NCI-H1694 (cell line): ENCODE measurements at regions not wholly inside any gene's neighbourhood (a gene's known extent, or its start where the extent isn't known, plus 50 kb on each side); places are given as distances from the start of the nearest gene placed in this dataset.
"Not testable (repeated sequence)": the region's sequence is repeated elsewhere in the genome, so short reads cannot be mapped to it uniquely, and the experiment has no call there.

ENCODE experiments used
- DNase-seq: peaks from one replicate; lab custom pipeline; 2025; lab: John Stamatoyannopoulos, UW

DNA sequence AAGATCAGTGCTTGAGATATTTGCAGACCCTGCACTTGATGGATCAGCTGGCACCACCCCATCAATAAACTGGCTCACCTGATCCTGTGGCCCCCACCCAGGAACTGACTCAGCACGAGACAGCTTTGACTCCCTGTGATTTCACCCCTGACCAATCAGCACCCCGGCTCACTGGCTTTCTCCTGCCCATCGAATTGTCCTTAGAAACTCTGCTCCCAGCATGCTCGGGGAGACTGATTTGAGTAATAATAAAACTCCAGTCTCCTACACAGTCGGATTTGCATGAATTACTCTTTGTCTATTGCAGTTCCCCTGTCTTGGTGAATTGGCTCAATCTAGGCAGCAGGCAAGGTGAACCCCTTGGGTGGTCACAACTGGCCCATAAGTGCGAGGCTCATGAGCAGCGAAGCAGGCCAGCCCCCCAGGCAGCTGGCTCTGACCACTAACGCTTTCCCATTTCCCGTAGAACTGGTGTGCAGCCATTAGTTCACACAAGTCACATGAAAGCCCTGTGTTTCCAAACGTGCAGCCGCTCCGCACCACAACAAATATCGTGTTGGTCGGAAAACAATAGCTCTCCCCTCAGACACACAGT is 79.6 kb downstream of the RSPH3 start:
- DNase-seq: no peak

DNA sequence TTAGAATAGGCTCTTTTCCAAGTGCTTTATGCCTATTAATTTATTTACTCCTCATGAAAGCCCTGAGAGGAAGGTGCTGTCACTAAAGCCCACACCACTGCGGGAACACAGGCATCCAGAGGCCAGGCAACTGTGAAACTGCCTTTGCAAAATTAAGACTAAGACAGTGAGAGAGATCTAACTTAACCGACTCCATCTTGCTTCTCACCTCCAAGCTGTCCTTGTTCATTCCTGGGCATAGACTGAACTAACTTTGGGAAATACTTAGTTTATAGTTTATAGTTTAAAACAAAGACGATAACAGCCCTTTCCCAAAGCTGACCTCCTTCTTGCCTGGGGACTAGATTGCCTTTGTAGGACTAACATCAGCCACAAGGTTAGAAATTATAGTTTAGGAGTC is 80.1 kb downstream of the RSPH3 start:
- DNase-seq: no peak

DNA sequence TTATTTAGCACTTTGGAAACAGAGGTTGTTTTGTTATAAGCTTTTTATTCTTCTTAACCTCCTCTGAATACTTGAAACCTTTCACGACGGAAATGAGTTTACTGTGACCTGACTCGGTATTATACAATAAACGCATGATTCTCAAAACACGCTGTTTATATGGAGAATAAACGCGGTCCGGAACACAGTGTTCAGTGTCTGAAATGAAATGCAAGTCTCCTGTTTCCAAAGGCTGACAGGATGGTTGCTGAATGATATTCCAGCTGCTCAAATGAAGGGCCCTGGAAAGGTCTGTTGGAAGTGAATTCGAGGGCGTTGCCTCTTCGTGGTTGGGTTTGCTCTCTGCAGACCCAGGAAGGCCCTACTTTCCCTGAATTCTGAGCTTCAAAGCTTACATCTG is 83.4 kb downstream of the RSPH3 start:
- DNase-seq: no peak

DNA sequence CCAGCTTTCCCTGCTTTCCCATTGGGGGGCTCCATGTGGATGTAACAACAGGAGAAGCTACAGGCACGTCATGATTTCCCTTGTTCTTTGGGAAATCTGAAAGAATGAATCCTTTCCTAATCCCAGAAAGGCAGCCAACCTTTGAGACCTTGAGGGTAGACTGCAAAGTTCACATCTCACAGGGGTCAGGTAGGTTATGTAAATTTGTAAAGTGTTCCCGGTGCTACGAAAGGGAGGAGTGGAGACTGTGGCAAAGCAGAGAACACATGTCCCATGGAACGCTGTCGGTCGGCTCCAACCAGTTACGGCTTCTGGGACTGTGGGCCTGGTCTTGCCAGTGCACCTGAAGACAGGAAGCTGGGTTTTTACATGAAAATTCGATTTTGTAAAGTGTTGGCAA is 85.1 kb downstream of the RSPH3 start:
- DNase-seq: no peak

DNA sequence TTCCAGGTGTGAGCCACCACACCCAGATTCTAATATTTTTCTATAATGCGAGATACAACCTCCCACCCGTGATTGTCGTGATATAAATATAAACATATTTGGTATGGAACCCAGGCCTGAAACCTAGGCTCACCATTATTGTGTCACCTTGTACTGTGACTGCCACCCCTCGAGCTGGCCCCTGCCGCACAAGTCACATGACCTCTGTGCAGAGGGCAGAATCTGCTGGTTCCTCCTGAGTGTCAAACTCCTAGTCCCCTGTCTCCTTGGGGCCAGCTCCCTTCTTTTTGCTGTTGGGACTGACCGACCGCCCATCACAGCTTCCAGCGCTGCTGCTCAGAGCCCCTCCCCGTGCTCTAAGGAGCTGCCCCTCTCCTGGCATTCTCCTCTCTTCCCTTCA is 86.4 kb downstream of the RSPH3 start:
- no peak for DNase-seq

DNA sequence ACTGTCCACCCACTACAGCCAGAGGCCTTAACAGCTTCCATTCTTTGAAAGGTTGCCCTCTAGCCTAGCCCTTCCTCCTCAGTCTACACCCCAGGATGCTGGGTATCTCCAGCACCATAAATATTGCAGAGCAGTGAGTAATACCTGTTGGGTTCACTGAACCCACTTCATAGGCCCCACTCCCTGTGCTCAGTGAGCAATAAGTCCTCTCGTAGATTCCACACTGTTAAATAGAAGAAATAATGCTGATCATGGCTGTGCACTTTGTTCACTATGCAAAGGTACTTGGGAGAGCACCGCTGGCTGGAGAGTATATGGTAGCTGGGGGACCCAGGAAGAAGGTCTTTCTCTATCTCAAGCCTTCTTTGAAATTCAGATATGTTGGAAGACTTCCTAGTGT is 87.3 kb downstream of the RSPH3 start:
- DNase-seq: no peak

DNA sequence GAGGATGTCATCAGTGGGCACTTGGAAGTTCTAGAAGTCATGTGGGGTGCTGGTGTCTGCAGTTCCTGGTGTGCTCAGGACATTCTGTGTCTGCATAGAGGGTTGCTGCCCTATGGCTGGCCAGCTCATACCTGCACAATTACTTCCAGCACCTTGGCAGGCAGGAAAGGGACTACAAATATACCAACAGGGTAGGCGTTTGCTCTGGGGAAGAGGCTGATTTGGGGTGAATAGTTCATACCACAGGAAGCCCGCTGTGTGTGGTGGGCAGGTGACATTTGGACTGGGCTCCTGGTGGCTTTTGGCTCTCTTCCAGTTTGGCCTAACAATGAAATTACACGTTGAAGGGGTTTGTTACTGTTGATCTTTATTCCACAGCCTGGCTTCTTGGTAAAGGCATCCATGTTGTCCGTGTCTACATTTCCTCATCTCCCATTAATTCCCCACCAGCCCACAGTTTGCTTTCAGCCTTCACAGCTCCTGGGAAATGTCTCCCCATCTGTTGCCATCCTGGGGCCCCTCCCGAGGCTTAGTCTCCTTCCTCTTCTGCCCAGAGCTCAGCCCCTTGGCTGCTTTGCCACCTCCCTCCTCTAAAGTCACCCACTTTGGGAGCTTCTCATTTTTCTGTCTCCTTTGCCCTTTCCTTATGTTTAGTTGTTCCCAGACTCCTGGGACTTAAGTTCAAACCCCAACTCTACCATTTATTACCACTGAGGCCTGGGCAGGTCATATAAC is 88.1 kb downstream of the RSPH3 start:
- no peak for DNase-seq

DNA sequence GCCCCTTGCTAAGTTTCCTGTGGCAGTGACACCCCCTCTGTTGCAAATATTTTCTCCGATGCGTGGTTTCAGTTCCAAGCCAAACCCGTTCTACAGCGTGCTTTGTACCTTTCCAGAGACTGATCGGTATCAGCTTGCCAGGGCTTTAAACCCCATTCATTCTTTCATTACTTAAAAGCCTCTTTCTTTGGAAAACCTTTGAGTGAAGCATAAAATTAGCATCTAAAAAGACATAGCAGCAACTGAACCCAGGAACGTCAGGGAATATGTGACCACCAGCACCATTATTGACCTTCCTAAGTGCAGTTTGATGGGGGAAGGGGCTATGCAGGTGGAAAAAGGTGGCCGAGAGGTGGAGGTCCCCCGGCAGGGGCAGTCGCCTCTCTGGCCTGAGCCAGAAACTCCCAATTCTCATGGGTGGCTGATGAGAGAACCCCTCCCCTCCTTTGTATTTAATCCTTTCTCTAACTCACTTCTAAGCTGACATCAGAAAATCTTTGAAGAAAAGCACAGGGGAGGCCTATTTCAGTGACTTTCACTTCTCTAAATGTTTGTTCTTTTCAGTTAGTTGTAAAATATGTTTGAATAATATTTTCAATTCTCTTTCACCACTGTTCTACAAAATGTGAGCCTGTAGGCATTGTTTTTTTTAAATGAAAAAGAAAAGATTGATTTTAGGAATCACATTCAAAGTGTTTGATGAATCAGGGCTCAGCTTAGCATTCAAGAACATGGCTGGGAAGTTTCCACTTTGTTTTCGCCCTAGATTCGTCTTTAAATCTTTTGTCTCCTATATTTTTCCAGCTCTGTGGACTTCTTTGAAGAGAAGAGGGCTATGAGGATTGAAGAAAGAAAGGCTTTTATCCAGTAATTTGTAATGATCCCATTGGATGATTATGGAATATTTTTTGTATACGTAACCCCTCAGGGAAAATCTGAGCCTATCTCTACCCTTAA is 89.2 kb downstream of the RSPH3 start:
- DNase-seq: no peak

DNA sequence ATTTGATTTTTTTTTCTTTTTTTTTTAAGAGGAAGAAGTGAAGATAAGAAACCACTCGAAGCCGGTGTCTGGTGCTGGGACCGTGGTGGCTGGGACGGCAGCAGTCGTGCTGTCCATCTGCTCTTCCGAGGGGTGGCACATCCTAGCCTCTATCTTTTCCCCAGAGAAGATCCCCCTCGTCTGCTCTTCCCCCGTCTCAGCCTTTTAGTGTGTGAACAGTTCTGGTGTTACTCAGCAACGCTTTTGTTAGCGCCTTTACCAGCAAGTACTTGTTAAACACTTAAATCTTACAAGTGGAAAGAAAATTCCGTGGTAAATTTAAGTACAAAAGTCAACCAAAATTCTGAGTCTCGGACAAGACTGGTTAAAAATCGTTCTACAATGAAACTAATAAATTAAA is 90.1 kb downstream of the RSPH3 start:
- DNase-seq: no peak

DNA sequence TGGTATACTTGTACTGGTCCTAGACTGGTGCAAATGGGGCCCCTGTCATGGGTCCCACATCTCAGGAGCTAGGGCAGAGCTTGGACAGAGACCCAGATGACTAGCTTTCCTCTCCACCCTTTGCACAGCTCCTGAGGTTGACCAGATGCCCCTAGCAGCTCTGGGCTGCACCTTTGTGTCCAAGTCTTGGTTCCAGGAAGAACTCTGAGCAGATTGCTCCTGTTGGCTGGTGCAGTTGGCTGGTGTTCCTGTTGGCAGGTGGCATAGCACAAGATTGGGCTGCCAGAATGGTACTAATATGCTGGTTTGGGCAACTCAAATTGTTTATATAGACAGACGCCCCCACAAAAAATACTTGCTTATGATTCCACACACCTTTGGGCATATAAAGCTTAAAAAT is 89.4 kb upstream of the EZR start:
- no peak for DNase-seq

DNA sequence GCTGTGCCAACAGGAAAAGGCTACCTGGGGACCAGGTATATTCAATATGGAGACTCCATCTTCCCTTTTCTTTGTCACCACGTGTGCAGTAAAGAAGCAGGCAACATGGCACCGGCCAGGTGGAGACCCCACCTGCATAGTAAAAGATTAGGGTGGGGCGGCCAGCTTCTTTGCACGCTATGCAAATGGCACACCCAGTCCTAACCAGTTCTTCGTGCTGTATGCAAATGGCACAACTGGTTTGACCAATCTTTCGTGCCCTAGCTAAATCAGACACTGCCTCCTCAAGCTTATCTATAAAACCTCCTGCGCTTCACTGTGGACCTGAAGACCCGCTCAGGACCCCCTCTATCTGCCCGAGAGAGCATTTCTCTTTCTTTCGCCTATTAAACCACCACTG is 88.8 kb upstream of the EZR start:
- no peak for DNase-seq

DNA sequence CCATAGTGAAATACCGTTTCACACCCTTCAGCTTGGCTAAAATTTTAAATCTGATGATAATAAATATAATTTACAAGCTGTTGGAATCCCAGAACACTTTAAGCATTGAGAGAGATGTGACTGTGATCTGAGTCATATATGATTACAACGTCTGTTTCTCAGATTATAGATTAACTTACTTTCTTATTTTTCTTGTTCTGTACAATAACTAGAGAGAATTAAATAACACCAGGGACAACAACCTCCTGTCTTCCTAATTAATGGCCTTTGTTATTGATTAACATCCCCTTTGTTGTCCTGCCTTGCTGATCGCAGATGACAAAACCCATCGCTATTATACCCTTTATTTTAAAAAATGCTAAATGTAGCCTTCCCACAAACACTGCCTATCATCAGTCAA is 87.8 kb upstream of the EZR start:
- no peak for DNase-seq

DNA sequence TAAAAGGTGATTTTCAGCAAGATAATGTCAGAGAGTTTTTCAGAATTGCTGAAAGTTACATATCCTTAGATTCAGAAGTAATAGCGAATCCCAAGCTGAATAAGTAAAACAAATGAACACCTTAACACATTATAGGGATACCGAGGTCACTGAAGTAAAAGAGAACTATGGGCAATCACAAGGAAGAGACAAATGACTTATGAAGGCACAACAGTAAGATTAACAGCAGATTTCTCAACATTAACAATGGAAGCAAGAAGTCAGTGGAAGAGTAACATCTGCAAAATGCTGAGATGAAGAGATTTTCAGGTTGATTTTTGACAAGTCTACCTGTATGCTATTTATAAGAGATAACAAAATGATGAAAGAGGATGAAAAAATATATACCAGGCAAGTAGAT is 86.1 kb upstream of the EZR start:
- no peak for DNase-seq

DNA sequence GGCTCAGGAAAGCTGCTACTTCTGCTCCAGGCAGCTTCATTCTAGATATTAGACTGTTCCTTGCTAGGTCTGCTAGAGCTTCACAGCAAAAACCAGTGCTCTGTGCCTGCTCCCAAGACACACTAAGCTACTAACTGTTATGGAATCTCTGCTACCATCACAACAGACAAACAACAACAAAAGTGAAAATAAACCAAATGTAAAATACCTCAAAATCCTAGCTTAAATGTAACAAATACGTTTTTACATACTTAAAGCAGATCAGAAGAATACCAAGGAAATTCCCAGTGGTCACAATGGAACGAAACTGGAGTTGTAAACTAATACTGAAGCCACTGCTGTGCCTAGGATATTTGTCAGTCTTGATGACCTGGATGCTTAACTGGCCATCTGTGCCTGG is 84.6 kb upstream of the EZR start:
- DNase-seq: no peak

DNA sequence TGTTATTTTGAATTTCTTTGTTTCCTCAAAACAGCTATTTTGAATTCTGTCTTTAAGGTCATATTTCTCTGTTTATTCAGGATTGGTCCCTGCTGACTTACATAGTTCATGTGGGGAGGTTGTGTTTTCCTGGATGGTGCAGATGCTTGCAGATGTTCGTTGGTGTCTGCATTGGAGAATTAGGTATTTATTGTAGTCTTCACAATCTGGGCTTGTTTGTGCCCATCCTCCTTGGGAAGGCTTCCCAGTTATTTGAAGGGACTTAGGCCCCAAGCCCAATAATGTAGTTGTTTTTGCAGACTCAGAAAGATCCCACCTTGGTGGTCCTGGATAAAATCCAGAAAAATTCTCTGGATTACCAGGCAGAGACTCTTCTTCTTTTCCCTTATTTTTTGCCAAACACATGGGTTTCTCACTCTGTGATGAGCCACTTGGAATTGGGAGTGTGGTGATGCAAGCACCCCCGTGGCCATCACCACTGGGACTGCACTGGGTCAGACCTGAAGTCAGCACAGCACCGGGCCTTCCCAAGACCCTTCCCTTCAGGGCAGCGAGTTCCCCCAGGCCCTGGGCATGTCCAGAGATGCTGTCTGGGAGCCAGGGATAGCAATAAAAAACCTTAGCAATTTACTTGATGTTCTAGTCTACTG is 81.6 kb upstream of the EZR start:
- DNase-seq: no peak

DNA sequence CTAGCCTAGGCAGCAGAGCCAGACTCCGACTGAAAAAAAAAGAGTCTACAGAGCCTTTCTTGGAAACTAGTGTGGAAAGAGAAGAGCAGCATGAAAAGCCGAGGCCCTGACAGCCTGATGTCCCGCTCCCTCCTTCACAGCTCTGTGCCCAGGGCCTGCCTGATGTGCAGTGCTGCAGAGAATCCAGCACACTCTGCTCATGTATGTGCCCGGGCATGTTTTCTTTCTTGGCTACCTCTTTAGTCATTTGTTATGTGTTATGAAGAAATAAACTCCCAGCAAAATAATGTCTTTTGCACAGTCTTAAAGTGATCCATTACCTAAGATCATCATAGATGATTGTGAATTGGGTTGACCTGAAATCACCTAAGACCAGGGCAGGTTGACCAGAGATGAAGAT is 78.1 kb upstream of the EZR start:
- no peak for DNase-seq

DNA sequence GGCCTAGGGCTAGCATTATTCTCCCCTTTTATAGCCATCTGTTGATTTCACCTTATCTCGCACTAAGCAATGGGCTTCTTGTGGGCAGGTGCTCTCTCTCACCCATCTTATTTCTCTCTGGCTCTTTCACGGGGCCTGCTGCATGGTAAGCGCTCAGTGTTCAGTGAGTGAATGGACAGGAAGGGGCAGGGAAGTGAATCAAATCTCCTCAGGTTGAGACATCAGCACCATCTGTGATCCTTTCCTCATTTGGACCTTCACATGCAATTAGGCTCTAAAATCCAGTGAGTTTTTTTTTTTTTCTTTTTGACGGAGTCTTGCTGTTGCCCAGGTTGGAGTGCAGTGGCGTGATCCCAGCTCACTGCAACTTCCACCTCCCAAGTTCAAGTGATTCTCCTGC is 76.5 kb upstream of the EZR start:
- no peak for DNase-seq

DNA sequence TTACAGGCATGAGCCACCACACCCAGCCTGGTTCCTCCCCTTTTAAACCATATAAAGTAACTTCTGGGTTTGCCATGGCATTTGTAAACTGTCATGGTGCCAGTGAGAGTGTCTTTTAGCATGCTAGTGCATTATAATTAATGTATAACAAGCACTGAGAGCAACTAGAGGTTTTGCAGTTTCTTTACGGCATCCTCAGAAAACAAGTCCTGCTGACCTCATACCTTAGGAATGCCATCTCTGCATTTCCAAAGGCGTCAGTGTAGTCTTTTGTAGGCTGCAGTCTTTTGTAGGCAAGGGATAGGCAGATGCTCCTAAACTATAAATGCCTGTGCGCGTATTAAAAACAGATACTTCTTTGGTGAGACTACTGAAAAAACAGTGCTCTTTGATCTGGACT is 75.0 kb upstream of the EZR start:
- DNase-seq: no peak

DNA sequence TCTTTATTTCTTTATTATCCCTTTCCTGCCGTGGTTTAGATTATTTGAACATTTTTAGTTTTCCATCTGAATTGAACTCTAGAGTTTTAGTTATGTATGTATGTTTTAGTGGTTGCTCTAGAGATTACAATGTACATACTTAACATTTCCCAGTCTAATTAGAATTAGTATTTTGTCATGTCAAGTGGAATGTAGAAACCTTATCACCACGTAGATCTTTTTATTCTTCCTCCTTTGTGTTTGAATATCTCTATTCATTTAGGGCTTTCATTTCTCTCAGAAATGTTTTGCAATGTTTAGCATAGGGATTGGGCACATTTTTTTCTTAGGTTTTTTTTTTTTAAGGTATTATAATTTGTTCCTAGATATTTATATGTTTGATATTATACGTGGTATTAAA is 73.1 kb upstream of the EZR start:
- no peak for DNase-seq

DNA sequence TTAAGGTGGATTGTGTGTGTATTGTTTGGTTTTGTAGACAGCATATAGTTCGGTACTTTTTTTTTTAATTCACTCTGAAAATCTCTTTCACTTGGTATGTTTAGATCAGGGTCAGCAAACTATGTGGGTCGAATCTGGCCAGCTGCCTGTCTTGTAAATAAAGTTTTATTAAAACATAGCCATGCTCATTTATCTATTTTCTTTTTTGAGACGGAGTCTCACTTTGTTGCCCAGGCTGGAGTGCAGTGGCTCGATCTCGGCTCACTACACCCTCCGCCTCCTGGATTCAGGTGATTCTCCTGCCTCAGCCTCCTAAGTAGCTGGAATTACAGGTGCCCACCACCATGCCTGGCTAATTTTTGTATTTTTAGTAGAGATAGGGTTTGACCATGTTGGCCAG is 72.4 kb upstream of the EZR start:
- not testable (repeated sequence) for DNase-seq

DNA sequence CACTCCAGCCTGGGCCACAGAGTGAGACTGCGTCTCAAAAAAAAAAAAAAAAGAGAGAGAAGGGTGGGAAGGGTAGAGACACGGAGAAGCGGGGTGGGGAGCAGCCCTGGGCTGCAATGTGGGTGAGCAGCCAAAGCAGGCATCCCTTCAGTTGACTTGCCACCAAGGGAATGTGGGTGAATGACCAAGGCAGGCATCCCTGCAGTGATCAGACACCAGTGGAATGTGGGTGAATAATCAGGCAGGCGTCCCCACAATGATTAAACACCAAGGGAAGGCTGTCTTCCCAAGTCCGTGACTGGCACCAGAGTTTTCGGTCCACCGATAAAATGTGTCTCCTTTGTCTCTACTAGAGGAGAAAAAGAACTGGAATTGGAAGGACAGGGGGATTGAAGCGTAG is 69.0 kb upstream of the EZR start:
- DNase-seq: not testable (repeated sequence)

DNA sequence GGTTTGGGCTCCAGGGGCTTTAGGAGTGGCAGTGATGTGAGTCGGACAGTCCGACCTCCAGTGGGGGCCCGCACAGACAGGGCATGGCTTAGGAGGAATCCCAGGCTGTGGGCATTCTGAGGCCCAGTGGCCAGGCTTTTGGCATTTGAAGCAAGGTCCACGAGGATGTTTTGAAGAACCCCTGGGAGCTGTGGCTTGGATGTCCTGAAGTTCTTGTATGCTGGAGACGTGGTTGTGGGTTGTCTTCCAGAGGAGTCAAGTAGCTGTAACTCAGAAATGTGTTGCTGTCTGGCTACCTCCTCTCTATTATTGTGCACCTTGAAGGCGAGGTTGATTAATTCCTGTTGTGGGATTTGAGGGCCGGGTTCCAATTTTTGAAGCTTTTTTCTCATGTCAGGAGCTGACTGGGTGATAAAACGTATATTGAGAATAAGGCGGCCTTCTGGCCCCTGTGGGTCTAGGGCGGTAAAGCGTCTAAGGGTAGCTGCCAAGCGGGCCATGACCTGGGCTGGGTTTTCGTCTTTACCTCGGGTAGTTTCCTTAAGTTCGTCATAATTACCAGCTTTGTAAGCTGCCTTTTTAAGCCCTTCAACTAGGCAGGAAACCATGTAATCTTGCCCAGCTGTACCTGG is 67.3 kb upstream of the EZR start:
- not testable (repeated sequence) for DNase-seq
